K562 (cell line): ENCODE measurements at regions not wholly inside any gene's neighbourhood (a gene's known extent, or its start where the extent isn't known, plus 50 kb on each side); places are given as distances from the start of the nearest gene placed in this dataset.

Source experiments
- ATAC-seq: fragments of 200-7000 bp; cut with Tn5 transposase; 3 replicates; pipeline ENCODE4 v1.9.1; 2020; ENCODE audit warnings: moderate library complexity
- BruUV-seq: library from RNA; stranded (reverse); fragments of 400-500 nt; replicated peaks from 2 replicates; lab custom pipeline; 2021; lab: Mats Ljungman, UMichigan
- CTCF ChIA-PET: fragments of 300-600 bp; formaldehyde crosslinking; extraction: SDS; loops from one replicate; lab custom pipeline; 2021; ENCODE audit warnings: low intra/inter-chr PET ratio; lab: Yijun Ruan, JAX
- POLR2A ChIA-PET: fragments of 300-600, 350-650 bp; sonication (Branson Sonifier 250); formaldehyde crosslinking; extraction: SDS; loops from one replicate; lab custom pipeline; 2021; ENCODE audit warnings: antibody characterized with exemption, inconsistent platforms; lab: Yijun Ruan, JAX
- DNase-seq, 4 experiments: peaks; one replicate each; pipeline versions ENCODE4 v3.0.0 to v3.0.0-alpha.2; 2011 to 2018; ENCODE audit warnings: low spot score in 3 of 4, mixed read lengths in 3 of 4; ENCODE audit errors: extremely low read depth in 1 of 4
- FAIRE-seq: peaks from 2 replicates; lab custom pipeline; 2011; peaks lifted over from hg19 to GRCh38; lab: Jason Lieb, UNC
- H2AFZ ChIP-seq: 2 replicates; pipeline ENCODE4 v1.6.0; 2011; ENCODE audit warnings: low read depth, low read length, control low read depth, inconsistent platforms
- H3K27ac ChIP-seq: fragments of 200-600 bp; 3 replicates; pipeline ENCODE4 v1.8.0; 2011; ENCODE audit warnings: low read depth, mild to moderate bottlenecking, control low read depth, inconsistent platforms, low read length, moderate library complexity, mixed read lengths; ENCODE audit errors: extremely low read depth
- H3K27me3 ChIP-seq, 2 experiments: fragments of 300-600 bp in 1 of 2; 2 replicates in 1 of 2; 3 replicates in 1 of 2; pipeline versions ENCODE4 v1.6.0 to v1.8.0; 2011; ENCODE audit warnings: inconsistent platforms in 2 of 2, low read length in 2 of 2, mild to moderate bottlenecking in 1 of 2, mixed read lengths in 1 of 2, moderate library complexity in 1 of 2; ENCODE audit not compliant: control insufficient read depth in 2 of 2, insufficient read depth in 2 of 2
- H3K36me3 ChIP-seq: fragments of 300-600 bp; 3 replicates; pipeline ENCODE4 v1.8.0; 2011; ENCODE audit warnings: mild to moderate bottlenecking, low read length, inconsistent platforms; ENCODE audit not compliant: control insufficient read depth, insufficient read depth
- H3K4me1 ChIP-seq, 2 experiments: fragments of 200-600 bp in 1 of 2; replicated peaks in 1 of 2; 2 replicates in 1 of 2; 3 replicates in 1 of 2; pipeline versions ENCODE4 v1.5.1 to v1.8.0; 2011; ENCODE audit warnings: inconsistent platforms in 2 of 2, low read length in 2 of 2, mild to moderate bottlenecking in 1 of 2, mixed read lengths in 1 of 2, moderate library complexity in 1 of 2; ENCODE audit not compliant: control insufficient read depth in 2 of 2, insufficient read depth in 2 of 2
- H3K4me2 ChIP-seq: 2 replicates; pipeline ENCODE4 v1.6.1; 2011; ENCODE audit warnings: low read length, control low read depth, inconsistent platforms, mixed read lengths; ENCODE audit not compliant: insufficient read depth
- H3K4me3 ChIP-seq: fragments of 200-600 bp; sonication (generic), shearing (Covaris generic); 2 replicates; pipeline ENCODE4 v1.5.1; 2016; ENCODE audit warnings: control low read depth, inconsistent platforms
- H3K79me2 ChIP-seq: fragments of 200-600 bp; 3 replicates; pipeline ENCODE4 v1.8.0; 2011; ENCODE audit warnings: low read length, inconsistent platforms; ENCODE audit not compliant: control insufficient read depth, insufficient read depth
- H3K9ac ChIP-seq, 2 experiments: 2 replicates each; pipeline versions ENCODE4 v1.6.0 to v1.6.1; 2011; ENCODE audit warnings: low read depth in 2 of 2, low read length in 2 of 2, control low read depth in 1 of 2, inconsistent platforms in 1 of 2, mild to moderate bottlenecking in 1 of 2, mixed read lengths in 1 of 2; ENCODE audit not compliant: insufficient read depth in 1 of 2
- H3K9me1 ChIP-seq: one replicate; pipeline ENCODE4 v1.6.0; 2011; ENCODE audit warnings: inconsistent platforms, mild to moderate bottlenecking, low read length, moderate library complexity; ENCODE audit not compliant: control insufficient read depth, insufficient read depth
- H3K9me3 ChIP-seq: replicated peaks from 2 replicates; pipeline ENCODE4 v1.5.1; 2011; ENCODE audit warnings: low read depth, low read length, inconsistent platforms; ENCODE audit not compliant: control insufficient read depth, insufficient read depth
- H4K20me1 ChIP-seq: replicated peaks from 2 replicates; pipeline ENCODE4 v1.6.1; 2011; ENCODE audit warnings: low read length, inconsistent platforms, mixed read lengths; ENCODE audit not compliant: control insufficient read depth, insufficient read depth
- ARID1B ChIP-seq: fragments of 450-650 bp; IDR thresholded peaks from 2 replicates; pipeline ENCODE4 v1.6.1; 2016; ENCODE audit warnings: antibody characterized with exemption, mild to moderate bottlenecking, inconsistent platforms
- ARNT ChIP-seq, 2 experiments: fragments of 450-650 bp; IDR thresholded peaks; 2 replicates each; pipeline ENCODE4 v1.6.1; 2016; ENCODE audit warnings: mild to moderate bottlenecking in 1 of 2
- MTF1 ChIP-seq: fragments of 250-450 bp; sonication (Bioruptor Pico); IDR thresholded peaks from 2 replicates; pipeline ENCODE4 v1.9.0; 2021; ENCODE audit warnings: moderate library complexity, mild to moderate bottlenecking, inconsistent platforms, borderline replicate concordance
- NFE2L1 ChIP-seq: fragments of 450-650 bp; IDR thresholded peaks from 2 replicates; pipeline ENCODE4 v1.6.1; 2016; ENCODE audit warnings: missing genetic modification characterization, low read depth, mild to moderate bottlenecking, missing compliant biosample characterization, moderate library complexity, borderline replicate concordance
- NR2C2 ChIP-seq, 2 experiments: fragments of 200-800 bp in 1 of 2; sonication (Bioruptor generic) in 1 of 2; sonication (generic) in 1 of 2; formaldehyde crosslinking in 1 of 2; IDR thresholded peaks; 2 replicates each; pipeline versions ENCODE4 v1.6.1 to v1.8.0; 2016 to 2022; ENCODE audit warnings: mild to moderate bottlenecking in 1 of 2, missing compliant biosample characterization in 1 of 2, missing genetic modification characterization in 1 of 2, missing genetic modification reagents in 1 of 2
- WGBS: fragments of 100-300 bp; shearing (Covaris generic); methylation state at CpG from one replicate; pipeline ENCODE4 v1.1.6; 2016; ENCODE audit warnings: low coverage, mixed read lengths; ENCODE audit not compliant: insufficient coverage; ENCODE audit errors: missing lambda C conversion rate; 5-methylcytosine and 5-hydroxymethylcytosine counted together
- in situ Hi-C: fragments of 300-500 bp; cut with MboI; formaldehyde crosslinking; loops from 4 replicates; pipeline ENCODE4 v1.15.0; 2018; ENCODE audit warnings: inconsistent platforms, mixed read lengths
- intact Hi-C: fragments of 100-400 bp; cut with micrococcal nuclease; formaldehyde crosslinking; loops from 2 replicates; pipeline ENCODE4 v1.14.2; 2022
- TF ChIP-seq, protein P1 (sequence below): fragments of 450-650 bp; IDR thresholded peaks from 2 replicates; pipeline ENCODE4 v1.6.1; 2018; ENCODE audit not compliant: partially characterized antibody
- TF ChIP-seq, protein P2 (sequence below): fragments of 250-450 bp; sonication (Bioruptor Pico); IDR thresholded peaks from 2 replicates; pipeline ENCODE4 v1.4.0; 2020; ENCODE audit warnings: mild to moderate bottlenecking, moderate library complexity, borderline replicate concordance
- TF ChIP-seq, protein P3 (sequence below): fragments of 450-650 bp; IDR thresholded peaks from 2 replicates; pipeline ENCODE4 v1.6.1; 2017; ENCODE audit warnings: mild to moderate bottlenecking, moderate library complexity
- TF ChIP-seq, protein P4 (sequence below): fragments of 450-650 bp; formaldehyde crosslinking; IDR thresholded peaks from 2 replicates; pipeline ENCODE4 v1.4.0; 2020; ENCODE audit warnings: mild to moderate bottlenecking, moderate library complexity

DNA sequence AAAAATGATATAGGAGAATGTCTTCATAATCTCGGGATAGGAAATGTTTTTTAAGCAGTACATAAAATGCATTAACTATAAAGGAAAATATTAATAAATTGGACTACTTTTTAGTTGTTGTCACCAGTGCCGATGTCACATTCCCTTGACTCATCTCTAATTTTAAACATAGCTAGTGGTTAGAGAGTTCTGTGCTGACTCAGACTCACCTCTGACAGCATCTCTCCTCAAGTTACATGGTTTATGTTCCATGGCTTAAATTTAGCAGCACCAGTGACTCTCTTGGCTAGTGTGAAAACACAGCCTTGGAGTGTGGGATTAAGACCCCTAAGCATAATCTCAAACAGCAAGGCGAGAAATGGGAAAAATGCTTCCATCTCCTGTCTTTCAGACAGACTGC, 311.8 kb upstream of the MMS22L start:
- no peaks in the 10 kb centered on the region for H3K9me1 ChIP-seq
- no peak for DNase-seq
- BruUV-seq, result no TSS peak
- intact Hi-C loops (no loop called here), in situ Hi-C loops (no loop called here)
- H3K27me3 ChIP-seq, result no peaks in the 10 kb centered on the region
- no peak overlapping the region for H3K27ac ChIP-seq
- no peaks in the 10 kb centered on the region for H4K20me1 ChIP-seq
- no peaks in the 10 kb centered on the region for H3K4me1 ChIP-seq
- H3K9ac ChIP-seq, result no peak overlapping the region
- no peak overlapping the region for H3K4me3 ChIP-seq
- H3K4me2 ChIP-seq, result no peak overlapping the region
- TF ChIP-seq, protein P1, sequence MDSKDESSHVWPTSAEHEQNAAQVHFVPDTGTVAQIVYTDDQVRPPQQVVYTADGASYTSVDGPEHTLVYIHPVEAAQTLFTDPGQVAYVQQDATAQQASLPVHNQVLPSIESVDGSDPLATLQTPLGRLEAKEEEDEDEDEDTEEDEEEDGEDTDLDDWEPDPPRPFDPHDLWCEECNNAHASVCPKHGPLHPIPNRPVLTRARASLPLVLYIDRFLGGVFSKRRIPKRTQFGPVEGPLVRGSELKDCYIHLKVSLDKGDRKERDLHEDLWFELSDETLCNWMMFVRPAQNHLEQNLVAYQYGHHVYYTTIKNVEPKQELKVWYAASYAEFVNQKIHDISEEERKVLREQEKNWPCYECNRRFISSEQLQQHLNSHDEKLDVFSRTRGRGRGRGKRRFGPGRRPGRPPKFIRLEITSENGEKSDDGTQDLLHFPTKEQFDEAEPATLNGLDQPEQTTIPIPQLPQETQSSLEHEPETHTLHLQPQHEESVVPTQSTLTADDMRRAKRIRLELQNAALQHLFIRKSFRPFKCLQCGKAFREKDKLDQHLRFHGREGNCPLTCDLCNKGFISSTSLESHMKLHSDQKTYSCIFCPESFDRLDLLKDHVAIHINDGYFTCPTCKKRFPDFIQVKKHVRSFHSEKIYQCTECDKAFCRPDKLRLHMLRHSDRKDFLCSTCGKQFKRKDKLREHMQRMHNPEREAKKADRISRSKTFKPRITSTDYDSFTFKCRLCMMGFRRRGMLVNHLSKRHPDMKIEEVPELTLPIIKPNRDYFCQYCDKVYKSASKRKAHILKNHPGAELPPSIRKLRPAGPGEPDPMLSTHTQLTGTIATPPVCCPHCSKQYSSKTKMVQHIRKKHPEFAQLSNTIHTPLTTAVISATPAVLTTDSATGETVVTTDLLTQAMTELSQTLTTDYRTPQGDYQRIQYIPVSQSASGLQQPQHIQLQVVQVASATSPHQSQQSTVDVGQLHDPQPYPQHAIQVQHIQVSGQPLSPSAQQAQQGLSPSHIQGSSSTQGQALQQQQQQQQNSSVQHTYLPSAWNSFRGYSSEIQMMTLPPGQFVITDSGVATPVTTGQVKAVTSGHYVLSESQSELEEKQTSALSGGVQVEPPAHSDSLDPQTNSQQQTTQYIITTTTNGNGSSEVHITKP, result no peak
- TF ChIP-seq, protein P2, sequence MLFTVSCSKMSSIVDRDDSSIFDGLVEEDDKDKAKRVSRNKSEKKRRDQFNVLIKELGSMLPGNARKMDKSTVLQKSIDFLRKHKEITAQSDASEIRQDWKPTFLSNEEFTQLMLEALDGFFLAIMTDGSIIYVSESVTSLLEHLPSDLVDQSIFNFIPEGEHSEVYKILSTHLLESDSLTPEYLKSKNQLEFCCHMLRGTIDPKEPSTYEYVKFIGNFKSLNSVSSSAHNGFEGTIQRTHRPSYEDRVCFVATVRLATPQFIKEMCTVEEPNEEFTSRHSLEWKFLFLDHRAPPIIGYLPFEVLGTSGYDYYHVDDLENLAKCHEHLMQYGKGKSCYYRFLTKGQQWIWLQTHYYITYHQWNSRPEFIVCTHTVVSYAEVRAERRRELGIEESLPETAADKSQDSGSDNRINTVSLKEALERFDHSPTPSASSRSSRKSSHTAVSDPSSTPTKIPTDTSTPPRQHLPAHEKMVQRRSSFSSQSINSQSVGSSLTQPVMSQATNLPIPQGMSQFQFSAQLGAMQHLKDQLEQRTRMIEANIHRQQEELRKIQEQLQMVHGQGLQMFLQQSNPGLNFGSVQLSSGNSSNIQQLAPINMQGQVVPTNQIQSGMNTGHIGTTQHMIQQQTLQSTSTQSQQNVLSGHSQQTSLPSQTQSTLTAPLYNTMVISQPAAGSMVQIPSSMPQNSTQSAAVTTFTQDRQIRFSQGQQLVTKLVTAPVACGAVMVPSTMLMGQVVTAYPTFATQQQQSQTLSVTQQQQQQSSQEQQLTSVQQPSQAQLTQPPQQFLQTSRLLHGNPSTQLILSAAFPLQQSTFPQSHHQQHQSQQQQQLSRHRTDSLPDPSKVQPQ (CRISPR knock-in tag), result no peak
- no peak for TF ChIP-seq ARNT (IDR thresholded peaks at IDR 0.05)
- TF ChIP-seq, protein P3, sequence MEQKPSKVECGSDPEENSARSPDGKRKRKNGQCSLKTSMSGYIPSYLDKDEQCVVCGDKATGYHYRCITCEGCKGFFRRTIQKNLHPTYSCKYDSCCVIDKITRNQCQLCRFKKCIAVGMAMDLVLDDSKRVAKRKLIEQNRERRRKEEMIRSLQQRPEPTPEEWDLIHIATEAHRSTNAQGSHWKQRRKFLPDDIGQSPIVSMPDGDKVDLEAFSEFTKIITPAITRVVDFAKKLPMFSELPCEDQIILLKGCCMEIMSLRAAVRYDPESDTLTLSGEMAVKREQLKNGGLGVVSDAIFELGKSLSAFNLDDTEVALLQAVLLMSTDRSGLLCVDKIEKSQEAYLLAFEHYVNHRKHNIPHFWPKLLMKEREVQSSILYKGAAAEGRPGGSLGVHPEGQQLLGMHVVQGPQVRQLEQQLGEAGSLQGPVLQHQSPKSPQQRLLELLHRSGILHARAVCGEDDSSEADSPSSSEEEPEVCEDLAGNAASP, result no peak
- TF ChIP-seq ARID1B, result no peak
- TF ChIP-seq MTF1 (CRISPR knock-in tag), result no peak
- TF ChIP-seq NR2C2 (CRISPR knock-in tag; IDR thresholded peaks at IDR 0.05), result no peak
- TF ChIP-seq NR2C2 (tag; IDR thresholded peaks at IDR 0.05), result no peak
- no peak for TF ChIP-seq NFE2L1
- TF ChIP-seq, protein P4, sequence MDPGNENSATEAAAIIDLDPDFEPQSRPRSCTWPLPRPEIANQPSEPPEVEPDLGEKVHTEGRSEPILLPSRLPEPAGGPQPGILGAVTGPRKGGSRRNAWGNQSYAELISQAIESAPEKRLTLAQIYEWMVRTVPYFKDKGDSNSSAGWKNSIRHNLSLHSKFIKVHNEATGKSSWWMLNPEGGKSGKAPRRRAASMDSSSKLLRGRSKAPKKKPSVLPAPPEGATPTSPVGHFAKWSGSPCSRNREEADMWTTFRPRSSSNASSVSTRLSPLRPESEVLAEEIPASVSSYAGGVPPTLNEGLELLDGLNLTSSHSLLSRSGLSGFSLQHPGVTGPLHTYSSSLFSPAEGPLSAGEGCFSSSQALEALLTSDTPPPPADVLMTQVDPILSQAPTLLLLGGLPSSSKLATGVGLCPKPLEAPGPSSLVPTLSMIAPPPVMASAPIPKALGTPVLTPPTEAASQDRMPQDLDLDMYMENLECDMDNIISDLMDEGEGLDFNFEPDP (CRISPR knock-in tag), result no peak
- H3K9me3 ChIP-seq, result no peaks in the 10 kb centered on the region
- no peaks in the 10 kb centered on the region for H3K36me3 ChIP-seq
- H3K79me2 ChIP-seq, result no peaks in the 10 kb centered on the region
- FAIRE-seq, result no peak
- 0% methylated on average over 3 of the region's 3 CpGs for WGBS
- no peak for ATAC-seq
- ChIA-PET POLR2A (no interaction called here), CTCF (no interaction called here)
- H2AFZ ChIP-seq, result no peak overlapping the region
